Transverse colon (tissue), 4 donors: ENCODE measurements at regions not wholly inside any gene's neighbourhood (a gene's known extent, or its start where the extent isn't known, plus 50 kb on each side); places are given as distances from the start of the nearest gene placed in this dataset.

Experiments
- CTCF ChIP-seq, 5 experiments: fragments of 200-600 bp in 3 of 5; fragments of 450-650 bp in 2 of 5; sonication (generic) in 3 of 5; IDR thresholded peaks; 1 replicate in 2 of 5; 2 replicates in 3 of 5; pipeline ENCODE4 v1.5.1; 2016 to 2017; ENCODE audit warnings: antibody characterized with exemption in 5 of 5, inconsistent platforms in 3 of 5, mild to moderate bottlenecking in 2 of 5, moderate library complexity in 1 of 5
- EP300 ChIP-seq: sonication (generic); formaldehyde crosslinking; IDR thresholded peaks from one replicate; pipeline ENCODE4 v1.6.1; 2017; ENCODE audit warnings: antibody characterized with exemption, low read depth
- POLR2A ChIP-seq: fragments of 450-650 bp; IDR thresholded peaks from one replicate; pipeline ENCODE4 v1.6.1; 2016; ENCODE audit warnings: antibody characterized with exemption, mild to moderate bottlenecking, moderate library complexity
- POLR2AphosphoS5 ChIP-seq, 3 donors: sonication (generic); formaldehyde crosslinking; IDR thresholded peaks; one replicate each; pipeline ENCODE4 v1.6.1; 2016; ENCODE audit warnings: antibody characterized with exemption in 3 of 3

GRCh38 chr4:136812100-136812880, 720.0 kb downstream of the PCDH18 start:
- TF ChIP-seq POLR2A: no peak
- TF ChIP-seq CTCF (IDR thresholded peaks at IDR 0.05): no peak
- TF ChIP-seq POLR2AphosphoS5 (IDR thresholded peaks at IDR 0.05): no peak
- no peak for TF ChIP-seq EP300
